ENCODE measurements at regions not wholly inside any gene's neighbourhood (a gene's known extent, or its start where the extent isn't known, plus 50 kb on each side); places are given as distances from the start of the nearest gene placed in this dataset.

DNA sequence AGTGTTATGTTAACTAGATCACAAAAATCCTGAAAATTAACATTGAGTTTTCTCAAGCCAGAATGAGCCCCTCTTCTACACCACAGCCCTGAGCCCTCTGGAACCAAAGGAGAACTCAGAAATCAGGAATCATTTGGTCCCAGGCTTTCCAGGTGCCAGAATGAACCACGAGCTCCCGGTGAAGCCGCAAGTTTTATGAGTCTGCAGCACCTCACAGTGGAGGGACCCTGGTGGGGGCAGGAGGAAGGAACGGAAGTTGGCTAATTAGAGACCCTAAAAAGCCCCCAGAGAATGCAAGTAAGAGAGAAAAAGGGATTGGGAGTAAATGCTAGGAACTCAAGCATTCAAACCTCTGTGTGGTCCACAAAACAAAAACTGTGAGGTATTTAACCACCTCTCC, 52.9 kb upstream of the BCL2L14 start:
- no peak for DNase-seq

DNA sequence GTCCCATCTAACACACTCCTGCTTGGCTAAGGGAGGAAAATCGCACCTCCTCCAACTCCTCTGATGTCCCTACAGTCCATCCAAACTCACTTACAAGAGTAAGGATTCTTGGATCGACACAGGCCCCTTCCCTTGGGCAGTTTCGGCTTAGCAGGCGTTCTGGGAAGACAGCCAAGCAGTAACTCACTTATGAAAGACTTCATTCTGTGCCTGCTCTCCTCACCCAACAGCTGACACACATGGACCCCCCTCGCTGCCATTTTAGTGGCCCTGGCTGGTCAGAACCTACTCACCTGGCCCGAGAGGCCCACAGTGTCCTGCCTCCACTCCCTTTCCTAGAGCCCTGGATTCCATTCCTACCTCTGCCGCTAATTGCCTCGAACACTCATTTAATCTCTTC, 52.3 kb upstream of the BCL2L14 start:
- DNase-seq: no peak

DNA sequence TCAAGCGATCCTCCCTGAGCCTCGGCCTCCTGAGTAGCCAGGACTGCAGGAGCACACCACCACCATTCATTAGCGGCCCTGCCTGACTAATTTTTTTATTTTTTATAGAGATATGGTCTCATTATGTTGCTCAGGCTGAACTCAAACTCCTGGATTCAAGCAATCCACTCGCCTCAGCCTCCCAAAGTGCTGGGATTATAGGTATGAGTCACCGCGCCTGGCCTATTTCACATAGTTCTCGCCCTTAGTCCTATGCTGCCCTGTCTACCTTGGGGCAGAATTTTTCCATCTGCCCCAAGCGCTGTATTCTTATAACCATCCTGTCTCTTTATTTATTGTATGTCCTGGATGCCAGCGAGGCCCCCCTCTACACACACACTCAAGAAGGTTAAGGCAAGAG, 50.9 kb upstream of the BCL2L14 start:
- DNase-seq: no peak

GRCh38 chr12:12020762-12021161, 50.0 kb upstream of the BCL2L14 start:
- no peak for DNase-seq

Data from NK-92 treated with Interleukin-12 subunit alpha and Interleukin-12 subunit beta, amount 100 ng/mL, for 24 hours (cell line).